LoVo (cell line): ENCODE measurements at regions not wholly inside any gene's neighbourhood (a gene's known extent, or its start where the extent isn't known, plus 50 kb on each side); places are given as distances from the start of the nearest gene placed in this dataset.
"Not testable (repeated sequence)": the region's sequence is repeated elsewhere in the genome, so short reads cannot be mapped to it uniquely, and the experiment has no call there.

ENCODE experiments used
- DNase-seq: peaks from one replicate; pipeline ENCODE4 v3.0.0-alpha.2; 2016; ENCODE audit warnings: low spot score

DNA sequence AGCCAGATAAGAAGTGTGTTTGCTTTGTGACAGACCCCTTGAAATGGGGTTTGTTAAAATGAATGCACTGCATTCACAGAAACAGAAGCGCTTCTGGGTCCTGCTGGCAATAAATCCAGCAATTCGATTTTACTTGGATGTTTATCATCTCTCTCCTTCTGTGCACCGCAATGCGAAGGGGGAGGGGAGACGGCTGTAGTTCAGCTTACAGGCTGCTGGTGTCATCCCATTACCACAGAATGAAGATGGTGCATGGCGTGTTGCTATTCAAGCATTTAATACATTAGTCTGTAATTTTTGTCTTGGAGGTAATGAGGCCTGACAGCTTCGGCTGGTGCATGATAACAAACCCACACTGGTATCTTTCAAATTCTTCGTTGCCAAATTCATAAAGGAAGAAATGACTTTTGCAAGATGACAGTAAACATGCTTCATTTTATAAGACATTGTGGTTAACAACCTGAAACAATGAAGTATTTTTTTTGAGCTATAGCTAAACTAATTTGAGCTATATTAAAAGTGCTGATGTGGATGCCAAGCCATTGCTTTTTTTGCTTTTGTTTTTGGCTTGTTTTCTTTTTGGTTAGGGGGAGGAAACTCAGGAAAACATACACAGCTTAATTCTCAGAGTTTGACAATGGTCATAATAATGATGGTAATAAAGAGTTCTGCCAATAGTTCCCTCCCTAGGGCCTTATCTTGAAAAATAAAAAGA lies 418.3 kb downstream of the OTOL1 start:
- DNase-seq: no peak

DNA sequence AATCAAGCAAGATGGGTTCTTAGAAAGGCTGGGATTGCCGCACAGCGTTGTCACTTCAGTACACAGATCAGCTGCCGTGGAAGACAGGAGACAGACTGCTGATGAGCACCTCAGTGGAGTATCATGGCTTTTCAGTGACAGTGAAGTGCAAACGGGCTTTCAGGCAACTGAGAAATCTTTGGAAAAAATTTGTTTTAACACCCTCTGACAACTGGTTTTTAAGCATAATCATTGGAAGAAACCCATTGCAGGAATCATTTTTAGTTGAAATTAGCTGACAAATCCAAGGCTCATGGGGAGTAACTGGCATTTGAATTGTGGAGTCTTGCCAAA lies 418.8 kb downstream of the OTOL1 start:
- DNase-seq: no peak

DNA sequence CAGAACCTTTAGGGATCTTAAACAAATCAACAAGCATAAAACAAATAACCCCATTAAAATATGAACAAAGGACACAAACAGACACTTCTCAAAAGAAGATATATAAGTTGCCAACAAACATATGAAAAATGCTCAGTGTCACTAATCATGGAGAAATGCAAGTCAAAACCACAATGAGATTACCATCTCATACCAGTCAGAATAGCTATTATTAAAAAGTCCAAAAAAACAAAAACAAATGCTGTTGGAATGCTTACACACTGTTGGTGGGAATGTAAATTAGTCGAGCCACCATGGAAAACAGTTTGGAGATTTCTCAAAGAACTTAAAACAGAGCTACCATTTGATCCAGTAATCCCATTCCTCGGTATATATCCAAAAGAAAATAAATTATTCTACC lies 423.6 kb downstream of the OTOL1 start:
- no peak for DNase-seq

DNA sequence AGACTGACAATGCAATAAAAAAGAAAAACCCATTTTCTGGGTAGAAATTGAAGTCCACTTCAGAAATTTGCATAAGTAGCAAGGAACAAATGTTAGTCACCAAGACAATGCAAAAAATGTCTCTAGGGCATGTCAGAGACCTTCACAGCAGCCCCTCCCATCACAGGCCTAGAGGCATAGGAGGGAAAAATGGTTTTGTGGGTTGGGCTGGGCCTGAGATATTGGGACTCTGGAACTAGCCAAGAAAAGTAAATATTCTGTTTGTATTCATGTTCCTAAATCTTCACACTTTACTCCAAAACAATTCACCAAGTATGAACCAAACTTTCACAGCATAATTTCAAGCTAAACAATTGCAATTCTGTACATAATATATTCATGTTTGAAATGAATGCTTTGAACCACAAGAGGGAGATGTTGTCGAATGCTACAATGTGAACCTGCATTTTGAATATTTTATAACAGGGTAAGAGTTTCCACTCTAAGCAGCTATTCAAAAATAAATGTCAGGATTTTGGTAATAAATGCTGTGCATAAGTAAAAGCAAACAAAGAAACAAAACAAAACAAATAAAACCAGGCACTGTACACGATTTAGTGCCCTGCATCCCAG lies 429.2 kb downstream of the OTOL1 start:
- DNase-seq: no peak

DNA sequence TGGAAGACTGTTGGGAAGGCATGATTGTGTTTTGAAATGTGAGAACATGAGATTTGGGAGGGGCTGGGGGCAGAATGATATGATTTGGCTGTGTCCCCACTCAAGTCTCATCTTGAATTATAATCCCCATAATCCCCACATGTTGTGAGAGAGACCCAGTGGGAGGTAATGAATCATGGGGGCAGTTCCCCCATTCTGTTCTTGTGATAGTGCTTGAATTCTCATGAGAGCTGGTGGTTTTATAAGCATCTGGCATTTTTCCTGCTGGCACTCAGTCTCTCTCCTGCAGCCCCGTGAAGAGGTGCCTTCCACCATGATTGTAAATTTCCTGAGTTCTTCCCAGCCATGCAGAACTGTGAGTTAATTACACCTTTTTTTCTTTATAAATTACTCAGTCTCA lies 430.5 kb downstream of the OTOL1 start:
- DNase-seq: no peak

DNA sequence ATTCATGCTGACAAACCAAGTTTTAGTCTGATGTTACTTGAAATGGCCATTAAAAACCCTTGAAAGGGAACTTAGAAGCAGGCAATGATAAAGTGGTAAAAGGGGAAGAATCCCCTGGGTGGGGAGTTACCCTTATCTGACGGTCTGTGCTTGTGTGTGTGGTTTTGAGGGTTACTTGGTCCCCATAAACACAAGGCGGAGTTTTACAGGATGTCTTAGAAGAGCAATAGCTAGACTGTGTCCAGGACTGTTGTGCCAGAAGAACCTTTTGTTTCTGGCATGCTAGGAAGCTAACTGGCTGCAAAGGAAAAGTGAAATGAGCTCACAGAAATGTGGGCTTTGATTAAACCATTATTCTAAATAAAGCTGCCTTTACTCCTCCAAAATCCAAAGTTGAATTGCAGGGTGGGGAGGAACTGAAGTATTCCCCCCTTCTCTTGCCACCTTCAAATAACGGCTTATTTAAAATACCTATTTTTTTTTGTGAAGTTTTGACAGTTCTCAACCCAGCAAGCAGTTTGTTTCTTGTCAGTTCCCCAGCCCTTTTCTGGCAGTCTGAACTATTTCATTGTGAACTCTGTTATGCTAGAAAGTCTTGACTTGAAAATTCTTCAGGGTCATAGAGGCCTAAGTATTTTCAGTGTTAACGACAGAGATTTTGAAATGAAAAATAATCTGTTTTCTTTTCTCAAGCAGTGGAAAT lies 443.5 kb downstream of the OTOL1 start:
- DNase-seq: no peak

DNA sequence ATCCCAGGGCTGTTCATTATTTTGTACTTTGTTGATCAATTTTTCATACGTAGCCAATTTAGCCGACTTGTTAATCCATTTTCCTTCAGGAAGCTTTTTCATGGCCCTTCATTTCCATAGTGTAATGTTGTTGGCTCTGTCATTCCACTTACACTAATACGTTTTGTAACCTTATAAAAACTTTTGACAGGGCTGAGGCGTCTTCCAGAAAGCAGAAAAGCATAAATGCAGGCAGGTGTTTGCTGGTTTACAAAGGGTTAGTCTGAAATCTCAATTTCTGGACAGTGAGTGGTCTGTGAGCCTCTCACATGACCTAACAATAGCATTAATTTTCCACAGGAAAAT lies 444.0 kb downstream of the OTOL1 start:
- no peak for DNase-seq

DNA sequence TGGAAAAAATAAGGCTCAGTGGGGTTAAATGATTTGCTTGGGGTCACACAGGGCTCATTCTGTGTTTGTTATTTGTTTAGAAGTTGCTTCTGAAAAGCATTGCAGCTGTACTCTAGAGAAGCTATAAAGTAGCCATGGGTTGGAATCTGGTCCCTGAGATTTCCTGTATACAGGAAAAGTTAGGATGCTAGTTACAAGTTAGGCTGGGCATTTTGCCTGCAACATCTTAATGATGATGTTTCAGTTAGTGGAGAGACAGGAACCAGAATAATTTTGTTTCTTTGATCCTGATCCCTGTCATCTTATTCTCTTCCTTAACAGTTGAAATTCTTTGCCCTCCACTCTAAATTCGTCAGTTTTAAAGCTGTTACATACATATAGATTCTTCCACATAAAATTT lies 445.3 kb downstream of the OTOL1 start:
- DNase-seq: no peak

DNA sequence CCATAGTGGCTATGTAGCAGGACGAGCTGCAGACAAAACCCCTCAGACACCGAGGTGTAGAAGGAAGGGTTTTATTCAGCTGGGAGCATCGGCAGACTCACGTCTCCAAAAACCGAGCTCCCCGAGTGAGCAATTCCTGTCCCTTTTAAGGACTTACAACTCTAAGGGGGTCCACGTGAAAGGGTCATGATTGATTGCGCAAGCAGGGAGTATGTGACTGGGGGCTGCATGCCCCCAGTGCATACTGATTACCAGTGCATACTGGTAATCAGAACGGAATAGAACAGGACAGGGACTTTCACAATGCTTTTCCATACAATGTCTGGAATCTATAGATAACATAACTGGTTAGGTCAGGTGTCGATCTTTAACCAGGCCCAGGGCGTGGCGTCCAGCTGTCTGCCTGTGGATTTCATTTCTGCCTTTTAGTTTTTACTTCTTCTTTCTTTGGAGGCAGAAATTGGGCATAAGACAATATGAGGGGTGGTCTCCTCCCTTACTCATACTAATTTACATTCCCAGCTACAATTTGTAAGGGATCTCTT lies 447.3 kb downstream of the OTOL1 start:
- DNase-seq: not testable (repeated sequence)

DNA sequence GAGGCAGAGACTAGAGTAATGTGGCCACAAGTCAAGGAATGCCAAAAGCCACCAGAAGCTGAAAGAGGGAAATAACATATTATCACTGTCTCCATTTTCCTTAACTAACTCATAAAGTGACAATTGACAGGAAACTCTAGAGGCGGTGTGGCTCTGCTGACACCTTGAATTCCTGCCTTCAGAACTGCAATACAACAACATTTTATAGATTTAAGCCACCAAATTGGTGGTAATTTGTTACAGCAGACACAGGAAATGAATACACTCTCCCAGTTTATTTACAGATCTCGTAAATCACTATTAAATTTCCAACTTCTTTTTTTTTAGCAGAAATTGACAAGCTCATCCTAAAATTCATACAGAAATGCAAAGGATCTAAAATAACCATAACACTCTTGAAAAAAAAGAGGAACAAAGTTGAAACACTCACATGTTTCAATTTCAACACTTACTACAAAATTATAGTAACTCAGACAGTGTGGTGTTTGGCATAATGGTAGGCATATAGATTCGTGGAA lies 449.9 kb downstream of the OTOL1 start:
- no peak for DNase-seq

DNA sequence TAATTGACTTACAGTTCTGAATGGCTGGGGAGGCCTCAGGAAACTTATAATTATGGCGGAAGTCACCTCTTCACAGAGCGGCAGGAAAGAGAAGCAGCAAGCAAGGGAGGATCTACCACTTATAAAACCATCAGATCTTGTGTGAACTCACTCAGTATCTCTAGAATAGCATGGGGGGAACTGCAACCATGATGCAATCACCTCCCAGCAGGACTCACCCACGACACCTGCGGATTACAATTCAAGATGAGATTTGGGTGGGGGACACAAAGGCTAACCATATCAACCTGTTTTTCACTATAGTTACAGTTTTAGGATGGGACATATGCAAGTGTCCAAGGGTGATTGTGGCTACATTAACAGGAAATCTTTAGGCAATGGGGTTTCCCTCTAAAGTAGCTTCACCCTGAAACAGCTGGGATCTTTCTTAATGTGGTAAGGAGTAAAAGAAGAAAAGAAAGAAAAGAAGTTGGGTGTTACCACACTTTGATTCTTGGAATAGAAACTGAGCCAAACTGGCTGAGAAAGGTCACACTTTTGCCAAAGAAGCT lies 453.8 kb downstream of the OTOL1 start:
- no peak for DNase-seq

DNA sequence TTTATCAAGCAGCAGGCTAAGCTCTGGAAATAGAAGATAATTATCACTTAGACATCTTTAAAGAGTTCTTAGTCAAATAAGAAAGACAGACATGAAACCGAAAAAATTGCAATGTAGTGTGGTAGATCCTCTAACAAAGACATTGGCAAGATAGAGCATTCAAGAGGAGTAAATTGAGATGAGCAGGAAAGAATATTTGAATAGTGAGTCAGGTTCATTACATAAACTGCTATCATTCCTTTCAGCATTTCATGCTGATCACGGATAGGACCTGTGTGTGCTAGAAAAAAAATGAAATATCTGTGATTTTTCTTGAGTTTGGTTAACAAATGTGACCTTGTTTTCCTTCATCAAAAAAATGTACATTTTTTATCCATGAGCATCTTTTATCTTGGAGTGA lies 460.9 kb downstream of the OTOL1 start:
- DNase-seq: no peak

DNA sequence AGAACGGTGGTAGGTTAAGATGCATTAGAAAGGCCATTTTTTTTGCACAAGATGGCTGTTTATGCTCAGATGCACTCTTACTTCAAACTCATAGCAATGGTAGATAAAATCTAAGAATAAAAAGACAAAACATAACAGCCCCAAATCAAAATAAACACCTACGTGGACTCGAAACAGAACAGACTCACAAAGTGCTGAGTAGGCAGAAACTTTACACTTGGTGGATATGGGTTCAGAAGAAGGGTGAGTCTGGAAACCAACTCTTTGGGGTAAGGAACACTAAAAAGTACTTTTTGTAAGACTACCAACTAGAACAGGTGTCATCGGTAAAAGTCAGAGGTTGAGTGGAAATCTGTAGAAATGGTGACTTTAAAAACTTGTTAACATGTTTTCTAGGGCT lies 468.2 kb downstream of the OTOL1 start:
- DNase-seq: no peak

DNA sequence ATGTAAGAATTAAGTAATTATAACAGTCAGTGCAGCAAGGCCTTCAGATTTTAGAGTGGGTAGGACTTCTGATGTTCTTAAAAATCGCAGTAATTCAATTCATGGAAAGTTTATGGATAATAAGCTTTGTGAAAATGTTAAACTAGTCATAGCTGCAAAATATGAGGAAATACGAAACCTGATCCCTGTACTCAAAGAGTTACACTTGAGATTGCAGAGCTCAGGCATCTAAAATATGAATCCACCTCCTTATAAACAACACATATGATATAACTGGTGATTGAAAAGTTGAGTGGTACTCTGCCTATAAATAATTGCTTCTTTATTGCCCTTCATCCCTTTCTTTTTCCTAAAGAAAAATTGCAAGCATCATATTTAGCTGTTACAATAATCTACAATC lies 473.3 kb downstream of the OTOL1 start:
- no peak for DNase-seq

DNA sequence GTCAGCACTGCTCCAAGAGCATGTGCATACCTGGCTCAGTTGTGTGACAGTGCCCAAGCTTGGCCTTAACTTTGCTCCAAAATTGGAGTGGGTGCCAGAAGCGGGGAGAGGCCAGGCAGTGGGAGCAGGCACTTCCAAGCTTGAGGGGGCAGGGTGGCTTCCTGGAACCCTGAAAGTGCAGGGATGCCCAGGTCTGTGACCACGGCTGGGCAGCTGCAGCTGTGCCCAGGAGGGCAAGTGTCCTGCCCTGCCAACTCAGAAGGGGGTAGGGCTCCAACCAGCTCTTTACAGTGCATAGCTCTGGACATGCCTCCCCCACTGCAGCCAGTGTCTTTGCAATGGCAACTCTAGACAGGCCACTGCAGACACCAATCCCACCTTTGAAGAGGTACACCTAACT lies 478.6 kb downstream of the OTOL1 start:
- no peak for DNase-seq

DNA sequence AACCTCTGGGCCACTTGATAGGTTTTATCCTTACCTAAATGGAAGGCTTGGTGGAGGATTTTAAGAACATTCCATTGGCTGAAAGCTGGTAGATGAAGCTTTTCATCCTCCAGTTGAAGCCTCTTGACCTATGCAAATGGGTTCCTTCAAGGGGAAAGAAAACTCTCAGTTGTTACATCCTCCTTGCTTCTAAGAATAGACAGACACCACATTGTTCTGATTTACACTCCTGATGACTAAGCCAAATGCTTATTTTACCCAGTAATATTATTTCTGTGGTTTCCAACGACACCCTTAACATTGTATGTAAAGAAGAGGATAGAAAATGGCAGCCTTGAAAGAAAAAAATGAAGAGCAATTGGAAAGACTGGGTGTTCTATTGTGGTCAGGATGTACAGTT lies 480.5 kb downstream of the OTOL1 start:
- no peak for DNase-seq

DNA sequence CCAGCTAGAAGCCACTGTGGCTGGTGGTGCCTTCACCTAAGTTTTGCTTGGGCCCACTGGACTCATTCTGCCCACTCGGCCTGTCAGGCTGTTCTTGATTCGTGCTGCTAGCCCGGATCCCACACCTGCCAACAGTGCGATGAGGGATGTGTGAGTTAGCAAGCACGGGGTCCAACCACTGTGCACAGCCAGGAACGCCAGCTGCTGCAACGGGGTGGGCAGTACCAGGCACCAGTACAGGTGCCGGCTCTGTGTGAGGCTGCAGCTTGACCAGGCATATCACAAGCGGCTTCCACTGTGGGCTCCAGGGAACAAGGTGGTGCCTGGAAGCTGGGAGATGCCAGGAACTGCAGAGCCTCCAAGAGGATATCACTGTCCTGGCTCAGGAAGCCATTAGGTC lies 481.2 kb downstream of the OTOL1 start:
- no peak for DNase-seq

DNA sequence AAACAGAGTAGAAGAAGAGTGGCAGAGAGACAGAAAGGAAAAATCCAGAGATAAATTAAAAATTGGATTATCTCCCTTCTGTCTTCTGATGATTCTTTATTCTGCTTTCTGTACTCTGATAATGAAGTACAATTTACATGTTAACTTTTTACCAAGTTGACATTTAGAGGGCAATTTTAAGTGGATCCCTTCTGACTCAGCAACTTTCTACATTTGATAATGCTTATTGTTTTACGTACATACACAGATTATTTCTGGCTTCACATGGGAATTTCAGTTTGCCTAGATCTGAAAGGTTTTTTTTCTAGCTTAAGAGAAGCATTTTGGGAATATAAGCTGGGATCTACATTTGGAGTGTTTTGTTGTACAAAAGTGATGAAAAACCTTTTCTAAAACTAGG lies 491.3 kb downstream of the OTOL1 start:
- DNase-seq: no peak

DNA sequence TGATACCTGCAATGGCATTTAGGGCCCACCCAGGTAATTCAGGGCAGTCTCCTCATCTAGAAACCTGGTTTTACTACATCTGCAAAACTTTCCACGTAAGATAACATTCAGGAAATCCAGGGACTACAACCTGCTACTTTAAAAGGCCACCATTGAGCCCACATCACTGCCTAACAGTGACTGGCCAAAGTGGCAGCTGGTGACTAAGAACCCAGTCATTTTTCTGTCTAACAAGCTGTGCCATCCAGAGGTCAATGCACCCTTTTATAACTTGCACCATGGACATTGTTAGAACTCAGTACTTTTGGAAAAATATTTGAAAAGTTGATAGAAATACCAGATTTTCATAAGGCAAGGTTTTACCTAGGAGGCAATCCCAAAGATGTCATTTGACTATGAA lies 492.4 kb downstream of the OTOL1 start:
- no peak for DNase-seq

DNA sequence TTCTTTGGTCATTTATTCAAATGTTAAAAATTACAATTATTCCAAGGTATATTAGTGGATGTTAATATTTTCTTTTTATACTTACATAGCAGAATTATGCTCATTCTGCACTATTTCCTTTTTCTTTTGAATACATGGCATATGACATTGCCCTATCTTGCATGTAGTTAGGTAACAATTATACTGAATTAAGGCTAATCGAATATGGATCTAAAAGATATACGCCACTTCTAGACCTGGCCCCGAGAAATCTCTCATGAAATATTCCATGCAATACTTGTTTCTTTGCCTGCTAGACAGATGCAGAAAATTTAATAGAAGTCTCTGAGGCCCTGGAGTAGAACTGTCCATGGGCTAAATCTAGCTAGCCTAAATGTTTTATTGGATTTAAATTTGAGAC lies 493.4 kb downstream of the OTOL1 start:
- DNase-seq: no peak

DNA sequence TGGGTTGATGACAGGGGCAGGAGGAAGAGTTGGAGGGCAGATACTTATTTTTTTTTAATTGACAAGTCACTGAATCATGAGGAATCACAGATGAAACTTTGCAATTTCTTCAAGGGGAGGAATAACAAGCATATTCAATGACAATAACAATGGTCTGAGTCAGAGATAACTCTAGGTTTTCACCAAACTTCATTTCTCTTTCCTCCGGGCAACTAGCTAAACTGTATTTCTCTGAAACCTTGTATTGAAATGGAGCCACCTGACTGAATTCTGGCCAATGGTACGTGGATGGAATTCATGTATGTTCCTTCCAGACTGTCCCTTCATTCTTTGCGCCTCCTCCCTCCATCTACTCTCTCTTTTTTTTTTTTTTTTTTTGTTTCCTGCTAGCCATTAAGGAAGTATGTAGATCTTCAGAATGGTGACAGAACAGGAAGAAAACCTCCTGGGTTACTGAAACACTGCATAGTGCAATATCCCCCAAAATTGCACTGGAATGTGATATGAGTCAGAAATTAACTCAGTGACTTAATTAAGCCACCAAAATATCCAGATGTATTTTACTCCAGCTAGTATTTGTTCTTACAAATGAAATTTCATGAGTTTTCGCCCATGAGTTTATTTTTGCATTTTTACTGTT lies 495.4 kb downstream of the OTOL1 start:
- no peak for DNase-seq

DNA sequence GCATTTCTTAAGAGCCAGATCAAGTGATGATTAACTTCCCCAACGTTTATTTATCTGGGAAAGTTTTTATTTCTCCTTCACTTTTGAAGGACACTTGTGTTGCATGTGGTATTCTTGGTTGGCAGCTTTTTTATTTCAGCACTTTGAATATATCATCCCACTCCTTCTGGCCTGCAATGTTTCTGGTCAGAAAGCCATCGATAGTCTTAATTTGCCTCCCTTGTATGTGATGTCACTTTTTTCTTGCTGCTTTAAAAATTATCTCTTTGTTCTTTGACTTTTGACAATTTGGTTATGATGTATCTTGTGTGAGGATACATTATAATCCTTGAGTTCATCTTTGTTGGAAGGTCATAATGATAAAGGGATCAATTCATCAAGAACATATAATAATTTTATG lies 503.2 kb downstream of the OTOL1 start:
- no peak for DNase-seq

DNA sequence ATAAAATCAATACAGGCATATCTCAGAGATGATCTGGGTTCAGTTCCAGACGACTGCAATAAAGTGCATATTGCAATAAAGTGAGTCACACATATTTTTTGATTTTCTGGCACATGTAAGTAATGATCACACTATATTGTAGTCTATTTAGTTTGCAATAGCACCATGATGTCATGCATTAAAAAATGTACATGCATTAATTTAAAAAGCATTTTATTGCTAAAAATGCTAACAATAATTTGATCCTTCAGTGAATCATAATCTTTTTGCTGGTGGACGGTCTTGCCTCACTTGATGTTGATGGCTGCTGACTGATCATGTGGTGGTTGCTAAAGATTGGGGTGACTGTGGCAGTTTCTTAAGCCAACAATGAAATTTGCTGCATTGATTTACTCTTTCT lies 511.1 kb downstream of the OTOL1 start:
- DNase-seq: no peak
